ENCODE measurements at regions not wholly inside any gene's neighbourhood (a gene's known extent, or its start where the extent isn't known, plus 50 kb on each side); places are given as distances from the start of the nearest gene placed in this dataset.

- 94 to 95% methylated on average over 5 of the region's 5 CpGs for WGBS, 2 donors
- no peak for DNase-seq
- H3K27ac ChIP-seq, result no peak overlapping the region
Observed at GRCh38 chr2:234258562-234259141, 208.2 kb downstream of the SPP2 start.

GRCh38 chr2:234257859-234258561, 207.5 kb downstream of the SPP2 start:
- H3K36me3 ChIP-seq (replicated peaks in 1 of 2; ENCODE audit: insufficient read depth in 1 of 2, low read depth in 2 of 2), result no peaks in the 10 kb centered on the region
- 41 to 59% methylated on average over 7 to 10 of the region's 10 CpGs for WGBS, 2 donors
- TF ChIP-seq CTCF (IDR thresholded peaks at IDR 0.05), result peak; percentile 24 to 71 (median 52)
- no peak for TF ChIP-seq POLR2A (IDR thresholded peaks at IDR 0.05)
- intact Hi-C loops (cut with DNase I), result no loop called here
- no peak overlapping the region for H3K27ac ChIP-seq
- no peaks in the 10 kb centered on the region for H3K27me3 ChIP-seq
- ATAC-seq (peak; percentile 57), DNase-seq (peak; percentile 50 to 79 (median 76))
- no peak overlapping the region for H3K4me3 ChIP-seq
- no peaks in the 10 kb centered on the region for H3K9me3 ChIP-seq
- H3K4me1 ChIP-seq, result peaks cover 19% of the 10 kb centered on the region

More at GRCh38 chr2:234258562-234259141, 208.2 kb downstream of the SPP2 start:
- ATAC-seq, result no peak
- Histone ChIP-seq H3K36me3 (replicated peaks in 1 of 2; ENCODE audit: insufficient read depth in 1 of 2, low read depth in 2 of 2) (no peaks in the 10 kb centered on the region), H3K9me3 (no peaks in the 10 kb centered on the region), H3K4me3 (no peak overlapping the region), H3K4me1 (peaks cover 14% of the 10 kb centered on the region), H3K27me3 (no peaks in the 10 kb centered on the region)
- TF ChIP-seq POLR2A (IDR thresholded peaks at IDR 0.05) (no peak), CTCF (IDR thresholded peaks at IDR 0.05) (no peak)
- intact Hi-C loops (cut with DNase I), result no loop called here

GRCh38 chr2:234256516-234256915, 206.0 kb downstream of the SPP2 start:
- no peak for ATAC-seq

GRCh38 chr2:234254783-234255521, 204.4 kb downstream of the SPP2 start:
- Histone ChIP-seq H3K4me1 (peaks cover 43% of the 10 kb centered on the region), H3K4me3 (no peak overlapping the region), H3K9me3 (no peaks in the 10 kb centered on the region), H3K27me3 (no peaks in the 10 kb centered on the region), H3K27ac (no peak overlapping the region), H3K36me3 (replicated peaks in 1 of 2; ENCODE audit: insufficient read depth in 1 of 2, low read depth in 2 of 2) (no peaks in the 10 kb centered on the region)
- no peak for DNase-seq
- TF ChIP-seq CTCF (IDR thresholded peaks at IDR 0.05), result no peak
- TF ChIP-seq POLR2A (IDR thresholded peaks at IDR 0.05), result no peak
- 42 to 49% methylated on average over 5 of the region's 5 CpGs for WGBS, 2 donors
- ATAC-seq, result peak; percentile 8
- intact Hi-C loops (cut with DNase I), result no loop called here

More at GRCh38 chr2:234256516-234256915, 206.0 kb downstream of the SPP2 start:
- no peak for TF ChIP-seq CTCF (IDR thresholded peaks at IDR 0.05)
- TF ChIP-seq POLR2A (IDR thresholded peaks at IDR 0.05), result no peak
- intact Hi-C loops (cut with DNase I), result no loop called here
- H3K4me1 ChIP-seq, result peaks cover 33% of the 10 kb centered on the region
- WGBS, 2 donors, result 59 to 60% methylated on average over 1 to 3 of the region's 3 CpGs
- no peaks in the 10 kb centered on the region for H3K36me3 ChIP-seq (replicated peaks in 1 of 2; ENCODE audit: insufficient read depth in 1 of 2, low read depth in 2 of 2)
- DNase-seq, result no peak
- no peaks in the 10 kb centered on the region for H3K27me3 ChIP-seq
- H3K27ac ChIP-seq, result no peak overlapping the region
- no peaks in the 10 kb centered on the region for H3K9me3 ChIP-seq
- H3K4me3 ChIP-seq, result no peak overlapping the region

Data from body of pancreas (tissue), 4 donors.